Osteocyte (in vitro differentiated cells): ENCODE measurements at regions not wholly inside any gene's neighbourhood (a gene's known extent, or its start where the extent isn't known, plus 50 kb on each side); places are given as distances from the start of the nearest gene placed in this dataset.
"Not testable (repeated sequence)": the region's sequence is repeated elsewhere in the genome, so short reads cannot be mapped to it uniquely, and the experiment has no call there.

Source experiments
- DNase-seq: peaks from one replicate; pipeline ENCODE4 v3.0.0; 2021; ENCODE audit warnings: mixed read lengths; ENCODE audit not compliant: unreplicated experiment; ENCODE audit errors: extremely low spot score
- H3K27ac Mint-ChIP-seq: one replicate; pipeline ENCODE4 v1.8.0; 2021; ENCODE audit warnings: mild to moderate bottlenecking, mixed read lengths; ENCODE audit not compliant: unreplicated experiment
- H3K27me3 Mint-ChIP-seq: one replicate; pipeline ENCODE4 v1.8.0; 2021; ENCODE audit warnings: mixed read lengths; ENCODE audit not compliant: unreplicated experiment
- H3K36me3 Mint-ChIP-seq: one replicate; pipeline ENCODE4 v1.8.0; 2021; ENCODE audit warnings: mixed read lengths; ENCODE audit not compliant: unreplicated experiment
- H3K4me1 Mint-ChIP-seq: one replicate; pipeline ENCODE4 v1.8.0; 2021; ENCODE audit warnings: mixed read lengths; ENCODE audit not compliant: unreplicated experiment
- H3K4me3 Mint-ChIP-seq: one replicate; pipeline ENCODE4 v1.8.0; 2021; ENCODE audit warnings: mild to moderate bottlenecking, moderate library complexity, mixed read lengths; ENCODE audit not compliant: unreplicated experiment
- H3K9me3 Mint-ChIP-seq: one replicate; pipeline ENCODE4 v1.8.0; 2021; ENCODE audit warnings: mixed read lengths; ENCODE audit not compliant: unreplicated experiment
- CTCF ChIP-seq: fragments of 200-600 bp; sonication (generic); IDR thresholded peaks from 2 replicates; pipeline ENCODE4 v1.5.0; 2021; ENCODE audit warnings: antibody characterized with exemption, mild to moderate bottlenecking, moderate library complexity

- TF ChIP-seq CTCF: no peak
- DNase-seq: no peak
- peaks cover 40% of the 10 kb centered on the region for H3K4me1 Mint-ChIP-seq
- no peak overlapping the region for H3K27ac Mint-ChIP-seq
- H3K9me3 Mint-ChIP-seq: no peaks in the 10 kb centered on the region
- no peaks in the 10 kb centered on the region for H3K36me3 Mint-ChIP-seq
- no peaks in the 10 kb centered on the region for H3K27me3 Mint-ChIP-seq
- no peak overlapping the region for H3K4me3 Mint-ChIP-seq
Observed at GRCh38 chr6:85357651-85358050, 92.2 kb upstream of the NT5E start.

GRCh38 chr6:85356743-85357142, 93.1 kb upstream of the NT5E start:
- not testable (repeated sequence) for H3K9me3 Mint-ChIP-seq, DNase-seq, H3K27me3 Mint-ChIP-seq, H3K36me3 Mint-ChIP-seq, H3K27ac Mint-ChIP-seq, H3K4me3 Mint-ChIP-seq
- H3K4me1 Mint-ChIP-seq: peaks cover 33% of the 10 kb centered on the region

GRCh38 chr6:85355816-85356215, 94.1 kb upstream of the NT5E start:
- Mint-ChIP-seq H3K4me3 (no peak overlapping the region), H3K27ac (no peak overlapping the region), H3K27me3 (no peaks in the 10 kb centered on the region), H3K9me3 (no peaks in the 10 kb centered on the region), H3K4me1 (peaks cover 23% of the 10 kb centered on the region), H3K36me3 (no peaks in the 10 kb centered on the region)
- no peak for DNase-seq
- no peak for TF ChIP-seq CTCF

- TF ChIP-seq CTCF: peak; percentile 98
- DNase-seq: peak; percentile 90
Observed at GRCh38 chr6:85354761-85355618, 94.9 kb upstream of the NT5E start.

GRCh38 chr6:85353012-85353411, 96.9 kb upstream of the NT5E start:
- TF ChIP-seq CTCF: no peak
- no peak for DNase-seq
- H3K9me3 Mint-ChIP-seq: no peaks in the 10 kb centered on the region
- H3K4me3 Mint-ChIP-seq: no peak overlapping the region
- no peaks in the 10 kb centered on the region for H3K27me3 Mint-ChIP-seq
- H3K36me3 Mint-ChIP-seq: no peaks in the 10 kb centered on the region
- no peak overlapping the region for H3K27ac Mint-ChIP-seq
- peaks cover 7% of the 10 kb centered on the region for H3K4me1 Mint-ChIP-seq

More at GRCh38 chr6:85354761-85355618, 94.9 kb upstream of the NT5E start:
- Mint-ChIP-seq H3K36me3 (no peaks in the 10 kb centered on the region), H3K9me3 (no peaks in the 10 kb centered on the region), H3K4me1 (peaks cover 16% of the 10 kb centered on the region), H3K27me3 (no peaks in the 10 kb centered on the region), H3K4me3 (no peak overlapping the region), H3K27ac (no peak overlapping the region)
